ENCODE measurements at regions not wholly inside any gene's neighbourhood (a gene's known extent, or its start where the extent isn't known, plus 50 kb on each side); places are given as distances from the start of the nearest gene placed in this dataset.

DNA sequence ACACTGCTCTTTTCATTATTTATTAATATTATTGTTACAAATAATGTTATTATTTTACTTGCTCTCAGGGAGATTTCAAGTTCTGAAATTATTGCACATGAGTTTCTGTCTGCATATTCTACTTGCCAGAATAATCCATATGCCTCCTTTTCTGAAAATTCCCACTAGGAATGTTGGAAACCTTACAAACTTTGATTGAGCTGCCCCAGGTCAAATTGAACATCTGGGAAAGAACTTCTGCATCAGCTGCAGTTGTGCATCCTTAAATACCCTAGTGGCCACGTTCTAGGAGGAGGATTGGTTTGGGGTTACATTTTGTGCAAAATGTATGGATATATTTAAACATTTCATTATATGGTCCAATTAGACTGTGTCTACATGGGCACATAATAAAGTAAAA, 1302.7 kb upstream of the PIK3C3 start:
- no peak for DNase-seq (ENCODE audit: low spot score)

DNA sequence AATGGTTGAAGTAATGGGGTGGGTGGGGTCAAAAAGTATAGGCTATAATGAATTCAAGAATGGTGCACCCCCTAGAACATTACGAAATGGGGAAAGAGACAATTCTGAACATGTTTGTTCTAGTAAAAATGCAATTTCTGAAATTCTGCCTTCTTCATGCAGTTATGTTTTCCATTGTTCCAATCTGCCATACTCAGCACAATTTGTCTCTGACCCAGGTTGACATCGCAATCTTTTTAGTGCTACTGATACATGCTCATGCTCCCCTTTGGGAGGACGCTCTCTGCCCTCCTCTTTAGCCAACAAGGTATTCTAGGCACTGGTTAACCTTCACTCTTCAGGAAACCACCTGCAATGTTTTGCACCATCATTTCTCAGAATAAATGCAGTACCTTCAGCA, 1303.9 kb upstream of the PIK3C3 start:
- DNase-seq (ENCODE audit: low spot score), result no peak

DNA sequence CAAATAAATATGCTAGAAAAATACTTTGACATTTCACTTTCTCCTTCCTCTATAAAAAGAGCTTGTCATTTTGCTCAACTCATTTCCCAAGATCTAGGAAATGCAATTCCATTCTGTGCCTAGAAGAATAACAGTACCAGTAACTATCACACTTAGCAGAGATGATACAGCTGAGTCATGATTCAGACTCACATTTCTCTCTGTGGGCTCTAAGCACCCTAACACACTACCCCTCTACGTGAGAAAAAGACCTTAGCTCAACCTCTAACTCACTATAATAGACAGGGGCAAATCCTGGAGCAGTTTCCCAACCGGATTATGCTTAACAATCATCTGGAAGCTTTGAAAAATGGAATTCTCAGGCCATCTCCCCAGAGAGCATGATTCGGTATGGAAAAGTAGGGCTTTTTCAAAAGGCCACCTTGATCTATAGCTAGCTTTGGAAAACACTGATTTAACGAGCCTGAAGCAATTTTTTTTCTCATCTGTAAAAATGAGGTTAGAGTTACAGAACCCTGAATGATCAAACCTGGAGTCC, 1312.3 kb upstream of the PIK3C3 start:
- no peak for DNase-seq (ENCODE audit: low spot score)

DNA sequence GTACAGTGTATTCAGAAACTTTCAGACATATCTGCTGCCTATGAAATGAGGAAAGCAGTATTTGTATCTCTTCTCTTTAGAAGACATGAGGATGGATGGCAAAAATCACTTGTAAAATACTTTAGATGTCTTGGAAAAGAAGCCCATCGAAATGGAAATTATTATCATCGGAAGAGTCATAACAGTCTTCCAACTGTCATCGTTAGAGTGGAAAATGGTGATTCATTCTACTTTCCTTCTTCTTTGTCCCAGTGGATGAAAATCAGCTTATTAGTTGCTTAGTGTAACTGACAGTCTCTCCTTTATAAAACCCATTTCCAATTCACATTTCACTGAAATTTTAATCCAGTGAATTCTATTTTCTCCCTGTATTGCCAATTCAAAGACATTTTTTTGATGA, 1323.7 kb upstream of the PIK3C3 start:
- no peak for DNase-seq (ENCODE audit: low spot score)

DNA sequence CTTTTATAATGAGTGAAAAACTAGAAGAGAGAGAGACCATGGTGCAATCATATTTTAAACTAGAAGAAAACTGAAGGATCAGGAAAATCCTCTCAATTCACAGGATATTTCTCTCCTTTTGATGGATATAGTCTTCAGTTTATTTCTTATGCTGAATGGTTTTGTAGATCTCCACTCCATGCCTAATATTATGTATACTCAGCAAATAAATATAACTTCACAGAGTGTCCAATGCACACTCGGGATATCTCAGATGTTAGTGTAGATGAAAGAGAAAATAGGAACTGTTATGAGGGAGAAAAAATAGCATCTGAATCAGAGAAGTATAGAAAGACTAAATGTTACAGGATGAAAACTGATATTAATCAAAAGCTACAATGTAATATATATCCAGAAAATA, 1324.5 kb upstream of the PIK3C3 start:
- DNase-seq (ENCODE audit: low spot score), result no peak

DNA sequence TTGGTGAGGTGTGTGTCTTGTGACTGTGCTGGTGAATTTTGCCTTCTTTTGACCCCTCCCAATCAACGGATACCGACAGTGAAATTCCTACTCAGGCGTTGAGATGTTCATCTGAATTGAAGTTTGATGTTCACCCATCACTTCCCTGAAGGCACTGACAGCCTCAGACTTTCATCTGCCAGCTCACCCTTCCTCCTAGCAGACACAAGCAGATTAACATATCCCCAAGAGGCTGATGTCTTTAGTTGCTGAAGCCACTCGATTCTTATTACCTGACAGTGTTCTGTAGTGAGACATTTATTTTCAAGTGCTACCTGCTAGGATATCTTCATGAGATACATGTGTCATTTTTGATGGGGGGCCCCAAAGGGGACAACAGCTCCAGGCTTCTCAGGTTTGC, 1330.1 kb upstream of the PIK3C3 start:
- DNase-seq (ENCODE audit: low spot score), result no peak

DNA sequence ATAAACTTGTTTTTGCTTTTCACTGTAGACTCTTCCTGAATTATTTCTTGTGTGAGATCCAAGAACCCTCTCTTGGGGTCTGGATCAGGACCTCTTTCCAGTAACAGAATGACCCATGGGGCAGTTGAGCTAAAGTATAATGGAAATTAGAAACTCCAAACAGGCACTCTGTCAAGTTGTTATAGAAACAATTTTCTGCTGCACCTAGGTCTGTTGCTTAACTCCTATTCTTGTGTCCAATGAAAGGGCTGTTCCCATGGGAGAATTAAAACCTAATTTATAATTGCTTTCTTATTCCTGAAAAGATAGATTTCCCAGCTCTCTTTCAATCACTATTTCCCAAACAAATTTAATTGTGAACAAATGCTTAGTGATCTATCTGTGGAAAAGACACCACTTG, 1341.3 kb upstream of the PIK3C3 start:
- no peak for DNase-seq (ENCODE audit: low spot score)

DNA sequence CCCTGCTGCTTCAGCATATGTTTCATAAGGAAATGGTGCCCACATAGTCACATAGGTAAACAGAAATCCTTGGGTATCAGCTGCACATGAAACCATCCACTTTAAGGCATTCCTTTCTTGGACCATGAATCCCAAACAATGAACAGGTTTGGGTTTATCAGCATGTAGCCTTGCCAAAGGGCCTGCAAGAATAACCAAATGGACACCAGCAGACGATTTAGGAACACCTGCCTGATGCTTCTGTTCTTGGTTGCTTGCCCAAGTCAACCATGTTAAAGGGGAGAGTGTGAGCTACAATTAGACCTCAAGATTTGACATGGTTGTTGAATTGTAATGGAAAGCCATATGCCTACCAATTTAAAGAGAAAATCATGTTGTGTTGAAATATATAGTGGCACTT, 1342.7 kb upstream of the PIK3C3 start:
- no peak for DNase-seq (ENCODE audit: low spot score)

DNA sequence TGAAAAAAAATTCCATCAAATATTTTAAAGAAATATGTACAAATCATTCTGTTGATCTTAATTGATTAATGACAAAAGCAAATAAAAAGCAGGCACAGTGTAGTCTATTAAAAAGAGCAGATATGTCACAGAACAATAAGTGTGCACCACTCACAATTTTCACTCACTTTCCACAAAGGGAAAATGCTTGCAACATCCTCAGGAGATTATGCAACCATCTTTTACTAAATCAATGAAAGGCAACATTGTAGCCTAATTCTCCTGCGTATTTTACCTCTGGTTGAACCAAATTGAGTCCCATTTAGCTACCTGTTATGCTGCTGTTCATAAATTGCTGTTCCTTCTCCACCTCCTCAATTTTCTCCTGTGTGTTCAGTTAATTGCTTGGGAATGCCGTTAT, 1346.8 kb upstream of the PIK3C3 start:
- DNase-seq (ENCODE audit: low spot score), result no peak

DNA sequence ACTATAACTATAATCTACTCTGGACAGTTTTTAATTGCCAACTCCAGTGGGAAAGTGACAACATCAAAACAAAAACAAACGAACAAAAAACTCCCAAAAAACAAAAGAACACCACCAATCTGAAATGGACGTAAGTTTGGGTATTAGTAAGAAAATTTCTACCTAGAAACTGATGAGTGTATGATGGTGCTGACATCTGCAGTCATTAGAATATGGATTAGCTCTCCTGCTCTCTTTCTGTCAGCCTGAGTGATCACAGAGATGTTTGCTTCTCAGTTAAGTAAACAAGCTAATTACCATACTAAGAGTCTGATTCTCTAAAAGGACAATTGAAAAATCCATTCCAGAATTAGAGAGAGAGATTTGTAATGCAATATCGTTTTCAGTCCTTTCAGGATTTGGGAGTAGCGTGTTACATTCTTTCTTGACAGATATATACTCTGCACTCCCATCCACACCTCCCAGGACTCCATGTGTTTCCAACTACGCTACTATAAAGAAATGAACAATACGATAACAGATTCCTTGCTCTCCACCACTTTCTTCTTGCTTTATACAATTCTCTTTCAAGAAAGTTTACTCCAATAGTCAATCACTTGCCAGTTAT, 1347.4 kb upstream of the PIK3C3 start:
- DNase-seq (ENCODE audit: low spot score), result no peak

DNA sequence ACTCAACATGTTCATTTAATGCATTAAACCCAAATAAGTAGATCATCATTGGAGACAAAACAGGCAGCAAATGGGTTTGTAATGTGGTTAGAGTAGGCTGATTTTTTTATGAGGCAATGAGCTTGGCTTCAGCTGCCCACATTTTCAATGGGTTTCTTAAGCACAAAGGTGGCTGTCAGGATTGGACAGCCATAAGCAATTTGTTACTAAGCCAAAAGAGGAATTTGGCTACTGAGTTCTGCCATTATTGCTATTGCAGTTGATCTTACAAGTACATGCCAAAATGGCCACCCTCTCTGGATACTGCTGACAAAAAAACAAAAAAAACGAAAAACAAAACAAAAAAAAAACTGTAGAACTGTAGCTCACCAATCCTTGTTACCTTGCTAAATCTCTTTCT, 1348.0 kb upstream of the PIK3C3 start:
- DNase-seq (ENCODE audit: low spot score), result no peak

DNA sequence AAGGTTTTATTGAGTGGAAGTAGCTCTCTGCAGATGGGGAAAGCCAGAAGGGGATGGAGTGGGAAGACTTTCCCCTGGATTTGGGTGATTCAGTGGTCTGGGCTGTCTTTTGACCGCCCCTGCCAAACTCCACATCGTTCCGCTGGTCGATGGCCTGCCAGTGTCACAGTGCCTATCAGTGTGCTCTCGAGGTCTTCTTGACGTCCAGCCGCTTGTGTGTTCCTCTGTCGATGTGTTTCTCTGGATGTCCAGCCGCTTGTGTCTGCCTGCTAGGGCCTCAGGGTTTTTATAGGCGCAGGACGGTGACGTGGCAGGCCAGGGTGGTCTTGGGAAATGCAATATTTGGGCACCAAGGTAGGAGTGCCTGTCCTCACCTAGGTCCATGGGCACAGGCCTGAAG, 1371.4 kb upstream of the PIK3C3 start:
- DNase-seq (ENCODE audit: low spot score), result no peak

DNA sequence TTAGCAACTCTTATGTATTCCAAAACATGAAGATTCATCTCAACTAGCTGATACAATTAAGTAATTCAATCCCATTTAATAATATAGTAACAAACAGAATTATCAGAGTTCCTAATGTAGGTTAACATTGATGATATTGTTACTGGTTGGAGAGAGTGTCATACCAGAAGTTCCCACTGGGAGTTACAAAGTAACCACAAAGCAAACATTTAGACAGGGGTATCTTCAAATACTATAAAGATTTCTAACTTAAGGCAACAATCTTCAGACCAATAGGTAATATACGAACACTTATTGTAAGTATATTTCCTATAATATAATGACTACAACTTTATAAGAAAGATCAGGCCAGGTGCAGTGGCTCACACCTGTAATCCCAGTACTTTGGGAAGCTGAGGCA, 1372.9 kb upstream of the PIK3C3 start:
- no peak for DNase-seq (ENCODE audit: low spot score)

DNA sequence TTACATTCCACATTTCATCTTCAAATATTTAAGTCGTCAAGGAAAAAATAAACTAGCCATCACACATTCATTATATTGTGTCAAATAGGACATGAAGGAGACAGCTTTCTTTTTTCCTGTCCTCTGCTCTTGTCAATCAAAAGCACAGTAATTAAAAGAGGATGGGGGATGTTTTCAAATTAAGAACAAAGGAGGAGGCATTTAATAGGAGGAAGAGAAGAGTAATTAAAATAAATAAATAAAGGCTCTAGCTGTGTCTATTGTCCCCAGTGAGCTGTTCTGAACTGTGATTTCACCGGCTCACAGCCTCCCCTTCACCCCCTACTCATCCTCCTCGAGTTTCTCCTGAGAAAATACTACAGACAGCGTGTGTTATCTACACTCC, 1377.1 kb upstream of the PIK3C3 start:
- no peak for DNase-seq (ENCODE audit: low spot score)

DNA sequence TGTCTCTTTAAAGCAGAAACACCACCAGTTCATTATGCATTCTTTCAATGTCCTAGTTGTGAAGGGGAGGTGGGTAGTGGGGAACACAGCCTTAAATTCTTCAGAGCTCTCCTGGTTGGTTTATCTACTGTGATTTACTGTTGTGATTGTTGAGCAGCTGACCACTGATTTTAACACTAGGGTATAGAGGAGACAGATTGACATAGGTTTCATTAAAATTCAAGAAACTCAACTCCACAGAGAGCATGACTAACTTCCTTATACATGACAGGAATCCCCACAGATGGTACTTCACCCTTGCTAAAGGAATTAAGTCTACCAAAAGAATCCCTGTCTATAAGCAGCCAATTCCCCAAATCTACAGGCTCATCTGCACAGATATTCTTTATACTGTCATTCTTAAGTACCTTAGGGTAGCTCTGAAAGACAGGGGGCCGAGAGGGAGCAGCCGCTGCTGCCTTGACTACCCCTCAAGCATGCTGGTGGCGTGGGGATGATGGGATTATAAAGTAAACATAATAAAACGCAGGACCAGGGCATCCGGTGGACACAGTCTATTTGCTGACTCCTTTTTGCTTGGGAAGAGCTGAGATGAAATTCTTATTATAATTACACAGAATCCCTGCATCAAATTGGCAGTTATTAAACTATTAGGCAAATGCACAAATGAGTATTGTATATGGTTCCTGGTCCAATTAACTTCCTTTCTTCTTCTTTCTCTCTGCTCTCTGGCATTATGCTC, 1377.6 kb upstream of the PIK3C3 start:
- DNase-seq (ENCODE audit: low spot score), result no peak

DNA sequence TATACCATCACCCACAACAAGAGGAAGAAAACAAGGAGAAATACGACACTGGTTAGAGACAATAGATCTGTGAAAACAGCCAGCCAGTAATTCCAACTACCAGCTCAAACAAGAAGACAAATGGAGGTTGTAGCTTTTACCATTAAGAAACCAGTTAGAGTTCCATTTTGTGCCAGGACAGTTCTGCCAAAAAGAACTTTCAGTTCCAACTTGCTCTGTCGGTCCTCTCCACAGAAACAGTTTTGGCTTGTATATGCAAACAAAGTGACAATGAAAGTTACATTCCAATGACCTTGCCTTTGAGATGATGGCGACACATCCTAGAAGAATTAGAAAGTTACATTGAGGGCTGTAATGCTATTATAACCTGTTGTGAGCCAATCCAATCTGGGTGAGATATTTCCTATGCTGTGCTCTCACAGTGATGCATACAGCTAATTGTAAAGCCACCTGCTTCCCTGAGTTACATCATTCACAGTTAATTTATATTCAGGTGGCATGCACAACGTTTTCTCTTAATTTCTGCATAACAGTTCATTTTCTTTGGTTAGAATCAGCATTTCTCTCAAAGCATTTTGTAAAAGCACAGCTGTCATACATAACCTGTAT, 1378.4 kb upstream of the PIK3C3 start:
- no peak for DNase-seq (ENCODE audit: low spot score)

DNA sequence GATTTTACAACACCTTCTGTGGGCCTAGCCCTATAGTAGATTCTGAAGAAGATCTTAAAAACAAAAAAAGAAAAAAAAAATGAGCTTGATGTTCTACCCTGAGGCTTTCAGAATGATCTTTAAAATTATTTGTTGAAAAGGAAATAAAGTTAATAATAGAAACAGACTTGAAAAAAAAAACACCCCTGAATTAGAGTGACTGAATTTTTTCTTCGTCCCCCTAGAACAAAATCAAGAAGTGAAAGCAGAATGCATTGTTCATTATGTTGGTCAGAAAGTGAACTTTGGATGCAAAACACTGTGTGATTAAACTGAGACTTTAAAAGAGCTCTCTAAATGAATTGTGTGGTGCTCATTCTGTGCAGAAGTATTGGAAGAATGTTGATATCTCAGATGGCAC, 1384.4 kb upstream of the PIK3C3 start:
- DNase-seq (ENCODE audit: low spot score), result no peak

DNA sequence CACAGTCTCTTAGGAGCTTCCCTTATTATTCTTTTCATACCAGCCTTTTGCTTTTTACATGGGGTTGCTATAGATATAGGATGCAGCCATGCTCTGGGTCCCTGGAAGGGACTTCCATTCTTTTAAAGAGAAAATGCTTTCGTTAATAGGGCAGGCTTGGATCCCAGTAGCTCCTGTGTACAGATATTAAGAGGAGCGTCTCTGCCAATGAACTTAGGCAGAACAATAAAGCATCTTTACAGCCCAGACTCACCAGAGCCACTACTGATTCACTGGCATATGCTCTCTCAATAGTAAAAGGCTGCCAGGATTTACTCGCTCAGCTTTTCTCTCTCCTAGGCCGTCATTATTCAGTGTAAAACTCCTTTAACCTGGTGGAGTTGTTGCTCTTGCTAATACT, 1385.4 kb upstream of the PIK3C3 start:
- DNase-seq (ENCODE audit: low spot score), result no peak

DNA sequence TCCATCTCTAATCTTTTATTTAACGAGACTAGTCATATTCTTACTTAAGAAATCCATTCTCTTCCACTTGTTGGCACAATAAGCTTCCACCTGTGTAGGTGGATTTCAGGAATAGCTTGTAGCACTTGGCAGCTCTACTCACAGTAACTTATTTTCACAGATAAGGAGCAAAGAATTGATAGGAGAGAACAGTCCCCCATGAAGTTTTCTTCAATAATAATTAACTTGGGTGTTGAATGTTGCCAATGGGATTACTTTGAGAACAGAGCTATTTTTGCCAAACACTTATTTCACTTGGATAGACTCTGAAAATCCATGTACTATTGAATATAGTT, 1388.6 kb upstream of the PIK3C3 start:
- DNase-seq (ENCODE audit: low spot score), result no peak

DNA sequence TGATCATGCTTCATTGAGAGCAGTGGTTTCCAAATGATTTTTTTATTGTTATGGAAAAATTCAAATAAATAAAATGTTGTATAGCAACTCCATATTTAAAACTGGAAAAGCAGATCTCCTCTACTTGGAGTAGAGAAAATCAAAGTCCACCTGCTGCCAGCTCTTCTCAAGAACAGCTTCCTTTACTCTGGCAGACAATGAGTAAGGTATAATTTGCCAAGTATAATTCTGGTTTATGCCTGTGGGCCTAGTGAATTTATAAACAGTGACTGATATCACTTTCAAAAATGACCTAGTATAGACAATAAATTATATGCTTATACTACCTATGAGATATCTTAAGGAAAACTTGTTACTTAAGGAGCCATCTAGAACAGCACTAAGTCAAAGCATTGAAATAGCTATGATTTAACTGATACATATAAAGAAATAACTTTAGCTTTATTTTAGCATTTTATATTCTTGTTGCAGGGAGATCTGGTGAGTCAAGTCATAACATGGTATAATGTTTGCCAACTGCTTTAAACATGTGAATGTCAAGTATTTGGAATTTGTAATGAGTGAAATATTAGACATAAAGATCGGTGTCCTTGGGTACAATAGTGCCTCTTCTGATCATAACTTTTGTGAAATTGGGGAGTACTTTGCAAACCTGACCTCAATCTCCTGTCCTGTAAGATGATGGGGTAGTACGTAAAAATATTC, 1389.1 kb upstream of the PIK3C3 start:
- DNase-seq (ENCODE audit: low spot score), result no peak

DNA sequence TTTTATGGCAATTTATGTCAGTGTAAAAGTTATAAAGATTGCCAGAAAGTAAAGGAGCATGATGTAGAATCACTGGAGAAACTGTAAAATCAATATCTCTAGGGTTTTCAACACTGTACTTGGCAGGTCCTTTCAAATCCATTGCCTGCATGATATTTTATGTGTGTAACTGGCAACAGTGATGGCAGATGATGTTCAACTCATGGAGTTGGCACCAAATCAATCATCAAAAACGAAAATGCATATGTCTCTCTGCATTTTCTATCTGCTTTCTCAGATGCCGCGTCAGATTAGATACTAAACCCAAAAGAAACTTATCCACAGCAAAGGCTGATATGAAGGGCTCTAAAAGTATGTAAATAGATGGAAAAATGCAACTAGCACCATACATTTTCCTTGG, 1395.5 kb upstream of the PIK3C3 start:
- no peak for DNase-seq (ENCODE audit: low spot score)

DNA sequence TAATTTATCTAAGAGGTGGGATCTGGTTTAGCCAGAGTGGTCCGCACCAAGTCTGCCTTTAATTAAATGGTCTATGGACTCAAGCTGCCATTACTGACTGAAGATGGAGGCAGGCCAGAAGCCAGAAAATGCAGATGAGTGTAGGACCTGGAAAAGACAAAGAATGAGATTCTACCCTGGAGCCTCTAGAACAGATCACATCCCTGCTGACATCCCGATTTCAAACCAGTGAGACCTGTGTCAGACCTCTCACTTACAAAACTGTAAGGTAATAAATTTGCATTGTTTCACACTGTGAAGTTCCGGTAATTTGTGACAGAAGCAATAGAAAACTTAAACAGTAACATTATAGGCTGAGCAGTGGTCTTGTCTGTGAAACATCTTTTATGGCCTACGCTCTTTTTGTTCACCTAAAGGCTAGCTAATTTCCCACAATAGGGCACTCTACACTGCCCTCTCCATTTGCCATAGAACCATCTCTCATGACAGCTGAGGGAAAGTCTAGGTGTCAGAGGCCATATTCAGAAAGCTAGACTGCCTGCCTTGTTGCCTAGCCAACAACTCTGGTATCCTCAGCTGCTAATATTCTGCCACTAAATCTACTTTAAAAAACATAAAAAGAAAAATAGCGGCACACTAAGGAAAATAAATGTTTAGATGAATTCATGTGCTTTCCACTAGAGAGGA, 1396.2 kb upstream of the PIK3C3 start:
- no peak for DNase-seq (ENCODE audit: low spot score)

All from AG08395 (cell line).